ENCODE measurements at regions not wholly inside any gene's neighbourhood (a gene's known extent, or its start where the extent isn't known, plus 50 kb on each side); places are given as distances from the start of the nearest gene placed in this dataset.
"Not testable (repeated sequence)": the region's sequence is repeated elsewhere in the genome, so short reads cannot be mapped to it uniquely, and the experiment has no call there.

DNA sequence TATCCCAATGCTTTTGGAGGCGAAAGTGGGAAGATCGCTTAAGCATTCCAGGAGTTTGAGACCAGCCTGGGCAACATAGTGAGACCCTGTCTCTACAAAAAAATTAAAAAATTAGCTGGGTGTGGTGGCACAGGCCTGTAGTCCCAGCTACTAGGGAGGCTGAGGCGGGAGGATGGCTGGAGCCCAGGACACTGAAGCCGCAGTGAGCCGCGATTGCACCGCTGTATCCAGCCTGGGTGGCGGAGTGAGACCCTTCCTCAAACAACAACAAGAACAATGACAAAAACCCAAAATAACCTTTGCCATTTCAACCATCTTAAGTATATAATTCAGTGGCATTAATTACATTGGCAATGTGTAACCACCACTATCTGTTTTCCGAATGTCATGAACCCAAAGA lies 108.9 kb upstream of the COL5A1 start:
- TF ChIP-seq SUZ12 (IDR thresholded peaks at IDR 0.05); BHLHE40 (IDR thresholded peaks at IDR 0.05; ENCODE audit: borderline replicate concordance): not testable (repeated sequence)
